Stomach (tissue), 4 donors: ENCODE measurements at regions not wholly inside any gene's neighbourhood (a gene's known extent, or its start where the extent isn't known, plus 50 kb on each side); places are given as distances from the start of the nearest gene placed in this dataset.

Source experiments
- POLR2A ChIP-seq, 4 donors: fragments of 450-650 bp; IDR thresholded peaks; one replicate each; pipeline ENCODE4 v1.6.1; 2016; ENCODE audit warnings: antibody characterized with exemption in 4 of 4, control low read depth in 2 of 4, mild to moderate bottlenecking in 1 of 4, moderate library complexity in 1 of 4
- POLR2AphosphoS5 ChIP-seq, 3 donors: sonication (generic); formaldehyde crosslinking; IDR thresholded peaks; one replicate each; pipeline ENCODE4 v1.6.1; 2016; ENCODE audit warnings: antibody characterized with exemption in 3 of 3
- TF ChIP-seq, protein P1 (sequence below), 7 experiments: fragments of 450-650 bp in 4 of 7; fragments of 200-600 bp in 3 of 7; sonication (generic) in 3 of 7; IDR thresholded peaks; one replicate each; pipeline ENCODE4 v1.5.1; 2016 to 2019; ENCODE audit warnings: antibody characterized with exemption in 7 of 7, control low read depth in 2 of 7, mild to moderate bottlenecking in 1 of 7

DNA sequence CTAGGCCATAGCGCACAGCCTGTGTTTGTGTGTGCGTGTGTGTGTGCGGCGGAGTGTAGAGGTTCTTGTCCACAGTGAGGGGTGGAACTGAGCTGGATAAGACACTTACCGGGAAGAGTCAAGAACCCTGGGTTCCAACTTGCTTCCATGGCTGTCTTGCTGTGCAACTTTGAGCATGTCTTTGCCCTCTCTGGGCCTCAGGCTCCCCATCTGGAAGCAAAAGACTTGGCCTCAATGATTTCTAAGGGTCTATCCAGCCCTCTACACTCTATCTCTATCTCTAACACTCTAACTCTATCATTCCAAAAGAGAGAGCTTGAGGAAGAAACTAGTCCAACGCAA is 121.3 kb upstream of the PJA1 start:
- TF ChIP-seq, protein P1, sequence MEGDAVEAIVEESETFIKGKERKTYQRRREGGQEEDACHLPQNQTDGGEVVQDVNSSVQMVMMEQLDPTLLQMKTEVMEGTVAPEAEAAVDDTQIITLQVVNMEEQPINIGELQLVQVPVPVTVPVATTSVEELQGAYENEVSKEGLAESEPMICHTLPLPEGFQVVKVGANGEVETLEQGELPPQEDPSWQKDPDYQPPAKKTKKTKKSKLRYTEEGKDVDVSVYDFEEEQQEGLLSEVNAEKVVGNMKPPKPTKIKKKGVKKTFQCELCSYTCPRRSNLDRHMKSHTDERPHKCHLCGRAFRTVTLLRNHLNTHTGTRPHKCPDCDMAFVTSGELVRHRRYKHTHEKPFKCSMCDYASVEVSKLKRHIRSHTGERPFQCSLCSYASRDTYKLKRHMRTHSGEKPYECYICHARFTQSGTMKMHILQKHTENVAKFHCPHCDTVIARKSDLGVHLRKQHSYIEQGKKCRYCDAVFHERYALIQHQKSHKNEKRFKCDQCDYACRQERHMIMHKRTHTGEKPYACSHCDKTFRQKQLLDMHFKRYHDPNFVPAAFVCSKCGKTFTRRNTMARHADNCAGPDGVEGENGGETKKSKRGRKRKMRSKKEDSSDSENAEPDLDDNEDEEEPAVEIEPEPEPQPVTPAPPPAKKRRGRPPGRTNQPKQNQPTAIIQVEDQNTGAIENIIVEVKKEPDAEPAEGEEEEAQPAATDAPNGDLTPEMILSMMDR (IDR thresholded peaks at IDR 0.05): no peak
- TF ChIP-seq POLR2A (IDR thresholded peaks at IDR 0.05): no peak
- no peak for TF ChIP-seq POLR2AphosphoS5 (IDR thresholded peaks at IDR 0.05)
